ENCODE measurements at regions not wholly inside any gene's neighbourhood (a gene's known extent, or its start where the extent isn't known, plus 50 kb on each side); places are given as distances from the start of the nearest gene placed in this dataset.
A peak's percentile ranks its signal among the peaks of the same experiment; 100 is the strongest.
"Not testable (repeated sequence)": the region's sequence is repeated elsewhere in the genome, so short reads cannot be mapped to it uniquely, and the experiment has no call there.

DNA sequence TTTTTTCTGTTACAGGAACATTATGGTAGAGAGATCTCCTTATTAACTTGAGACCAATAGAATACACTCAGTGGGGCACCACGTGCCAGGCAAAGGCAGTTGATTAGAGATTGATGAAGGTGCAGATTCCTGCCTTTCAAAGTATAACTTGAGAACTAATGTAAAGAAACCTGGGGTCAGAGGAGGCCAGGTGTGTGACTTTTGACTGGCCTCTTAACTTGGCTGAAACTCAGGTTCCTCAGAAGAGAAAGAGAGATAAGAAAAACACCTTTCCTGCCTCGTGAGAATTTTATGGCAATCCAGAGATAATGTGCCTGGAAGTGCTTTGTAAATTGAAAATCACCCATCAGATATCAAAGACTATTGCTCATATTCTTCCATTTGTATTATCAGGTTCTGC is 110.7 kb upstream of the GZMB start:
- no peak for DNase-seq

DNA sequence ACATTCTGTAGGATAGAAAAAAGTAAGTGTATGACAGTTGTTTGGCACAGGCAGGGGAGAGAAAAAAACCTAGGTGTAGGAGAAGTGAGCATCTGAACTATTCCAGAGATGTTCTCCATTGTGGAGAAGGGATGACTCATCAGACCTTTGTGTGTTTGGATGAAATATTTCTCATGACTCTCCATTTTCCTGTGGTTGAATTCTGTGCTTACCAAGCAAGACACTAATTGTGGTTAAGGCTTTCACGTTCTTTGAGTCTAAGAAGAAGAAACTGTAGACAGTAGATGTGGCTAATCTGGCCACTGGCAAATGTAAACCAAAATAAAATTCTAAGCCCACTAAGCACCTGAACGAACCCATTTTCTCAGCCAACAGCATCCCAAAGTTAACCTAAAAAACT is 107.9 kb upstream of the GZMB start:
- no peak for DNase-seq

- no peak for DNase-seq
Measured at GRCh38 chr14:24735984-24736630, 102.1 kb upstream of the GZMB start.

- peak; percentile 10 for DNase-seq
Measured at GRCh38 chr14:24734917-24735500, 101.0 kb upstream of the GZMB start.

DNA sequence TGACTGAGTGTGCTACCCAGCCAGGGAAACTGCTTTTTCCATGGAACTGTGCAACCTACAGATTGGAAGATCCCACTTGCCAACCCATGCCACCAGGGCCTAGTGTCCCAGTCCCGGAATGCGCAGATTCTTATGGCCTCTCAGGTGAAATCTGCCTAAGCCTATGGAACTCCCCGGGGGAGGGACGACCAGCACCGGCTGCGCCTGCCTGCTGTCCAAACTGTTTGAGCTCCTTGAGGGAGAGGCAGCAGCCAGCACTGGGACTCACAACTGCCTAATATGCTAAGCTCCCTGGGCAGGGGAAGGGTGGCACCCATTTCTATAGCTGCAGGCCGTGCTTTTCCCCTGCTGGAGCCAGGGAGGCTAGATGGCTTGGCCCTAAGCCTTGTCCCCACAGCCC is 92.5 kb upstream of the GZMB start:
- no peak for DNase-seq

- no peak for DNase-seq
Measured at GRCh38 chr14:24725311-24725710, 91.3 kb upstream of the GZMB start.

DNA sequence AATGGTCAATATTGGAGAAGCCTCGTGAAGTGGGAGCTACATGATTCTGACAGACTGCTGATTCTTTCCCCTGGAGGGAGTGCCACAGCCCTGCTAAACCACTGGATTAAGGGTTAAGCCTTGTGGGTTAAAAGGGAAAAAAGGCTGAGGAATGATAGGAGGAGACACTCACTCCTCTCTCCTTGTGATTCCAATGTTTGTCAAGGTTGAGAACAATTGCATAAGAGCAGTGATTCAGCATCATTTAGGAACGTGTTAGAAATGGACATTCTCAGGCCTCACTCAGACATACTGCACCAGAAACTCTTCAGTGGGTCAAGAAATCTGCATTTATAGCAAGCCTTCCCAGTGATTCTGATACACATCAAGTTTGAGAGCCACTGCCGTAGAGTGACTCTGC is 87.8 kb upstream of the GZMB start:
- no peak for DNase-seq

GRCh38 chr14:24715239-24715638 is 81.2 kb upstream of the GZMB start:
- no peak for DNase-seq

GRCh38 chr14:24713404-24713803 is 79.4 kb upstream of the GZMB start:
- no peak for DNase-seq

- no peak for DNase-seq
Measured at GRCh38 chr14:24712909-24713308, 78.9 kb upstream of the GZMB start.

DNA sequence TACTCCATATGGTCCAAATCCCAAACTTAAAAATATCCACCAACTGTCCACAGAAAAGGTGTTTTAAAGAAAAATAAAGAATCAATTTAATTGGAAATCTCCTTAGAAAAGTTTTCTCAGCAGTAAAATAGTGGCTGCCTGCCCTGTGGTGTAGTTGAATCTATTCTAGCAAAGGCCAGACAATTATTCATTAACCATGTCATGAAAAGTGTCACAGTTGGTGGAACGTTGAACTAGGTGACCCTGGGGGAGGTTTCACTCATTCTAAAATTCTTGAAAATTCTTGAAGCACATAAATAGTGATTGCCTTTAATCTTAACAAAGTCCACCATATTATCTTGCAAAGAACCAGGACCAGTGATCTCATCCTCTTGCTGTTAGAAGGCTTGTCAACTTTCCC is 78.4 kb upstream of the GZMB start:
- no peak for DNase-seq

- DNase-seq = peak; percentile 63
Measured at GRCh38 chr14:24710403-24711112, 76.6 kb upstream of the GZMB start.

- DNase-seq = no peak
Measured at GRCh38 chr14:24708684-24709083, 74.7 kb upstream of the GZMB start.

GRCh38 chr14:24706351-24706750 is 72.4 kb upstream of the GZMB start:
- no peak for DNase-seq

- no peak for DNase-seq
Measured at GRCh38 chr14:24705840-24706239, 71.8 kb upstream of the GZMB start.

GRCh38 chr14:24701062-24701461 is 67.1 kb upstream of the GZMB start:
- DNase-seq = no peak

GRCh38 chr14:24700511-24700910 is 66.5 kb upstream of the GZMB start:
- no peak for DNase-seq

- DNase-seq = no peak
Measured at GRCh38 chr14:24699052-24699451, 65.1 kb upstream of the GZMB start.

- DNase-seq = not testable (repeated sequence)
Measured at GRCh38 chr14:24696280-24696920, 62.4 kb upstream of the GZMB start.

- no peak for DNase-seq
Measured at GRCh38 chr14:24695265-24696241, 61.6 kb upstream of the GZMB start.

DNA sequence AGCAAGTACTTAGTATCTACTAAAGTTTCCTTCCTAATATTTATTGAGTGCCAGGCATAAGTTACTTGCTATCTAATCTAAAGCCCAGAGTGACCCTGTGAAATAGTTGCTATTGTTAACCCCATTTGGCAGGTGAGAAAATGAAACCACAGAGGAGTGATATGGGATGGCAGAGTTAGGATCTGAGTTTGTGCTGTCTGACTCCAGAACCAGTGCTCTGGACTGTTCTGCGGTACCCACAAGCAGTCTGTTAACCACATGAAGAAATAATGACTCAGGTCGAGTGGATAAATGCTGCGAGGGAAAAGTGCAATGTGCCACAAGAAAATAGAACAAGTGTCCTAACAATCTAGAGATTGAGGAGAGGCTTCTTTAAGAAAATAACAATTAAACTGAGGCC is 60.7 kb upstream of the GZMB start:
- DNase-seq = no peak

DNA sequence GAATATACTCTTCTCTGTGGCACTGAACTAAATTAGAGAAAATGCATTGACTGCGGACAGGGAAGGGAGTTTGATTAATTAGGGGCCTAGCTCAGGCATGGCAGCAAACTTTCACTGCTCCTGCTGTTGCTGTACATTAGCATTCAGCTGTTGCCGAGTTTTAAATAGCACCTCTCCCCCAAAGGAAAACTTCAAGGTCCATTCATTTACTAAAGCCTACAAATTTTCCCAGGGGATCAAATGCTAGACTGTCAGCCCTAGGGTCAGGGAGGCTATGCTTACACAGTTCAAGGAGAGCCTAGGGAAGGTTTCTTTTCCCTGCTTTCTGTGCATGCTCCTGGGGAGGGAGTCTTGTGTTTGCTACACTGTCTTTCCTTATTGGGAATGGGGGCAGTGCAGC is 60.0 kb upstream of the GZMB start:
- no peak for DNase-seq

GRCh38 chr14:24693353-24693737 is 59.4 kb upstream of the GZMB start:
- DNase-seq = no peak

Measured in stimulated activated CD4-positive, alpha-beta T cell treated with anti-CD3 and anti-CD28 coated beads, Interleukin-4, amount 100 ng/mL, for 24 hours (primary cell).